ENCODE measurements at regions not wholly inside any gene's neighbourhood (a gene's known extent, or its start where the extent isn't known, plus 50 kb on each side); places are given as distances from the start of the nearest gene placed in this dataset.

- Histone ChIP-seq H3K4me3 (ENCODE audit: low read depth, low read length) (no peak overlapping the region), H3K36me3 (ENCODE audit: control insufficient read depth, insufficient read depth, low read length) (no peaks in the 10 kb centered on the region), H3K27me3 (ENCODE audit: control insufficient read depth, insufficient read depth, low read length) (no peaks in the 10 kb centered on the region)
- TF ChIP-seq CTCF (IDR thresholded peaks at IDR 0.05; ENCODE audit: insufficient read depth, low read length, poor library complexity, severe bottlenecking): no peak
- no peak for DNase-seq (ENCODE audit: low read depth)
These were observed 88.9 kb downstream of the MYL12B start for GRCh38 chr18:3350566-3351527.

- Histone ChIP-seq H3K36me3 (ENCODE audit: control insufficient read depth, insufficient read depth, low read length) (no peaks in the 10 kb centered on the region), H3K4me3 (ENCODE audit: low read depth, low read length) (no peak overlapping the region), H3K27me3 (ENCODE audit: control insufficient read depth, insufficient read depth, low read length) (no peaks in the 10 kb centered on the region)
- no peak for DNase-seq (ENCODE audit: low read depth)
- no peak for TF ChIP-seq CTCF (IDR thresholded peaks at IDR 0.05; ENCODE audit: insufficient read depth, low read length, poor library complexity, severe bottlenecking)
These were observed 92.6 kb downstream of the MYL12B start for GRCh38 chr18:3354506-3354905.

GRCh38 chr18:3356614-3357013 is 93.4 kb upstream of the TGIF1 start:
- TF ChIP-seq CTCF (IDR thresholded peaks at IDR 0.05; ENCODE audit: insufficient read depth, low read length, poor library complexity, severe bottlenecking): no peak
- H3K36me3 ChIP-seq (ENCODE audit: control insufficient read depth, insufficient read depth, low read length): no peaks in the 10 kb centered on the region

GRCh38 chr18:3357516-3357915 is 92.5 kb upstream of the TGIF1 start:
- no peak for TF ChIP-seq CTCF (IDR thresholded peaks at IDR 0.05; ENCODE audit: insufficient read depth, low read length, poor library complexity, severe bottlenecking)
- Histone ChIP-seq H3K36me3 (ENCODE audit: control insufficient read depth, insufficient read depth, low read length) (no peaks in the 10 kb centered on the region), H3K4me3 (ENCODE audit: low read depth, low read length) (no peak overlapping the region), H3K27me3 (ENCODE audit: control insufficient read depth, insufficient read depth, low read length) (no peaks in the 10 kb centered on the region)
- no peak for DNase-seq (ENCODE audit: low read depth)

More at GRCh38 chr18:3356614-3357013, 93.4 kb upstream of the TGIF1 start:
- DNase-seq (ENCODE audit: low read depth): no peak
- Histone ChIP-seq H3K27me3 (ENCODE audit: control insufficient read depth, insufficient read depth, low read length) (no peaks in the 10 kb centered on the region), H3K4me3 (ENCODE audit: low read depth, low read length) (no peak overlapping the region)

GRCh38 chr18:3358310-3358709 is 91.7 kb upstream of the TGIF1 start:
- Histone ChIP-seq H3K36me3 (ENCODE audit: control insufficient read depth, insufficient read depth, low read length) (no peaks in the 10 kb centered on the region), H3K4me3 (ENCODE audit: low read depth, low read length) (no peak overlapping the region), H3K27me3 (ENCODE audit: control insufficient read depth, insufficient read depth, low read length) (no peaks in the 10 kb centered on the region)
- TF ChIP-seq CTCF (IDR thresholded peaks at IDR 0.05; ENCODE audit: insufficient read depth, low read length, poor library complexity, severe bottlenecking): no peak
- no peak for DNase-seq (ENCODE audit: low read depth)

Data from kidney epithelial cell (primary cell).